ENCODE measurements at regions not wholly inside any gene's neighbourhood (a gene's known extent, or its start where the extent isn't known, plus 50 kb on each side); places are given as distances from the start of the nearest gene placed in this dataset.

- DNase-seq (ENCODE audit: insufficient read length, low spot score) (no peak), FAIRE-seq (no peak)
- TF ChIP-seq TAF1 (IDR thresholded peaks at IDR 0.05; ENCODE audit: low read depth, low read length) (no peak), SPI1 (IDR thresholded peaks at IDR 0.05; ENCODE audit: low read depth, low read length) (no peak), PAX5 (IDR thresholded peaks at IDR 0.05; ENCODE audit: insufficient read depth, low read length, severe bottlenecking) (no peak), POLR2A (IDR thresholded peaks at IDR 0.05; ENCODE audit: low read depth, low read length) (no peak), POU2F2 (IDR thresholded peaks at IDR 0.05; ENCODE audit: low read depth, low read length) (no peak), POLR2AphosphoS5 (IDR thresholded peaks at IDR 0.05; ENCODE audit: low read depth, low read length) (no peak)
Measured at GRCh38 chr2:21650569-21650968, 526.8 kb downstream of the TDRD15 start.

GRCh38 chr2:21655136-21655535, 531.4 kb downstream of the TDRD15 start:
- no peak for TF ChIP-seq TAF1 (IDR thresholded peaks at IDR 0.05; ENCODE audit: low read depth, low read length)
- no peak for TF ChIP-seq POU2F2 (IDR thresholded peaks at IDR 0.05; ENCODE audit: low read depth, low read length)
- no peak for TF ChIP-seq POLR2AphosphoS5 (IDR thresholded peaks at IDR 0.05; ENCODE audit: low read depth, low read length)
- TF ChIP-seq POLR2A (IDR thresholded peaks at IDR 0.05; ENCODE audit: low read depth, low read length): no peak
- no peak for TF ChIP-seq PAX5 (IDR thresholded peaks at IDR 0.05; ENCODE audit: insufficient read depth, low read length, severe bottlenecking)
- TF ChIP-seq SPI1 (IDR thresholded peaks at IDR 0.05; ENCODE audit: low read depth, low read length): no peak
- DNase-seq (ENCODE audit: insufficient read length, low spot score) (no peak), FAIRE-seq (no peak)

GRCh38 chr2:21656330-21657075, 532.7 kb downstream of the TDRD15 start:
- TF ChIP-seq POLR2A (IDR thresholded peaks at IDR 0.05; ENCODE audit: low read depth, low read length) (no peak), POU2F2 (IDR thresholded peaks at IDR 0.05; ENCODE audit: low read depth, low read length) (no peak), PAX5 (IDR thresholded peaks at IDR 0.05; ENCODE audit: insufficient read depth, low read length, severe bottlenecking) (no peak), SPI1 (IDR thresholded peaks at IDR 0.05; ENCODE audit: low read depth, low read length) (no peak)
- no peak for DNase-seq (ENCODE audit: insufficient read length, low spot score)
- FAIRE-seq: no peak

GRCh38 chr2:21657445-21657844, 533.7 kb downstream of the TDRD15 start:
- no peak for TF ChIP-seq POLR2A (IDR thresholded peaks at IDR 0.05; ENCODE audit: low read depth, low read length)
- TF ChIP-seq SPI1 (IDR thresholded peaks at IDR 0.05; ENCODE audit: low read depth, low read length): no peak
- TF ChIP-seq PAX5 (IDR thresholded peaks at IDR 0.05; ENCODE audit: insufficient read depth, low read length, severe bottlenecking): no peak
- TF ChIP-seq POU2F2 (IDR thresholded peaks at IDR 0.05; ENCODE audit: low read depth, low read length): no peak
- TF ChIP-seq TAF1 (IDR thresholded peaks at IDR 0.05; ENCODE audit: low read depth, low read length): no peak
- no peak for TF ChIP-seq POLR2AphosphoS5 (IDR thresholded peaks at IDR 0.05; ENCODE audit: low read depth, low read length)
- FAIRE-seq (no peak), DNase-seq (ENCODE audit: insufficient read length, low spot score) (no peak)

GRCh38 chr2:21658269-21658668, 534.5 kb downstream of the TDRD15 start:
- no peak for TF ChIP-seq PAX5 (IDR thresholded peaks at IDR 0.05; ENCODE audit: insufficient read depth, low read length, severe bottlenecking)
- no peak for TF ChIP-seq SPI1 (IDR thresholded peaks at IDR 0.05; ENCODE audit: low read depth, low read length)
- no peak for TF ChIP-seq TAF1 (IDR thresholded peaks at IDR 0.05; ENCODE audit: low read depth, low read length)
- no peak for TF ChIP-seq POLR2AphosphoS5 (IDR thresholded peaks at IDR 0.05; ENCODE audit: low read depth, low read length)
- no peak for TF ChIP-seq POLR2A (IDR thresholded peaks at IDR 0.05; ENCODE audit: low read depth, low read length)
- TF ChIP-seq POU2F2 (IDR thresholded peaks at IDR 0.05; ENCODE audit: low read depth, low read length): no peak
- DNase-seq (ENCODE audit: insufficient read length, low spot score) (no peak), FAIRE-seq (no peak)

GRCh38 chr2:21658907-21659477, 535.2 kb downstream of the TDRD15 start:
- no peak for FAIRE-seq
- TF ChIP-seq POLR2AphosphoS5 (IDR thresholded peaks at IDR 0.05; ENCODE audit: low read depth, low read length): no peak
- no peak for TF ChIP-seq SPI1 (IDR thresholded peaks at IDR 0.05; ENCODE audit: low read depth, low read length)
- no peak for TF ChIP-seq POU2F2 (IDR thresholded peaks at IDR 0.05; ENCODE audit: low read depth, low read length)
- TF ChIP-seq PAX5 (IDR thresholded peaks at IDR 0.05; ENCODE audit: insufficient read depth, low read length, severe bottlenecking): no peak
- TF ChIP-seq POLR2A (IDR thresholded peaks at IDR 0.05; ENCODE audit: low read depth, low read length): no peak
- no peak for TF ChIP-seq TAF1 (IDR thresholded peaks at IDR 0.05; ENCODE audit: low read depth, low read length)
- no peak for DNase-seq (ENCODE audit: insufficient read length, low spot score)

- FAIRE-seq (no peak), DNase-seq (ENCODE audit: insufficient read length, low spot score) (no peak)
- TF ChIP-seq POLR2A (IDR thresholded peaks at IDR 0.05; ENCODE audit: low read depth, low read length): no peak
- TF ChIP-seq POLR2AphosphoS5 (IDR thresholded peaks at IDR 0.05; ENCODE audit: low read depth, low read length): no peak
- no peak for TF ChIP-seq TAF1 (IDR thresholded peaks at IDR 0.05; ENCODE audit: low read depth, low read length)
- no peak for TF ChIP-seq PAX5 (IDR thresholded peaks at IDR 0.05; ENCODE audit: insufficient read depth, low read length, severe bottlenecking)
- TF ChIP-seq SPI1 (IDR thresholded peaks at IDR 0.05; ENCODE audit: low read depth, low read length): no peak
- no peak for TF ChIP-seq POU2F2 (IDR thresholded peaks at IDR 0.05; ENCODE audit: low read depth, low read length)
Measured at GRCh38 chr2:21664083-21664482, 540.3 kb downstream of the TDRD15 start.

- TF ChIP-seq POLR2A (IDR thresholded peaks at IDR 0.05; ENCODE audit: low read depth, low read length): no peak
- no peak for TF ChIP-seq TAF1 (IDR thresholded peaks at IDR 0.05; ENCODE audit: low read depth, low read length)
- no peak for TF ChIP-seq PAX5 (IDR thresholded peaks at IDR 0.05; ENCODE audit: insufficient read depth, low read length, severe bottlenecking)
- no peak for TF ChIP-seq POLR2AphosphoS5 (IDR thresholded peaks at IDR 0.05; ENCODE audit: low read depth, low read length)
- TF ChIP-seq SPI1 (IDR thresholded peaks at IDR 0.05; ENCODE audit: low read depth, low read length): no peak
- TF ChIP-seq POU2F2 (IDR thresholded peaks at IDR 0.05; ENCODE audit: low read depth, low read length): no peak
- FAIRE-seq: no peak
- no peak for DNase-seq (ENCODE audit: insufficient read length, low spot score)
Measured at GRCh38 chr2:21667638-21668037, 543.9 kb downstream of the TDRD15 start.

- TF ChIP-seq PAX5 (IDR thresholded peaks at IDR 0.05; ENCODE audit: insufficient read depth, low read length, severe bottlenecking): no peak
- no peak for TF ChIP-seq POU2F2 (IDR thresholded peaks at IDR 0.05; ENCODE audit: low read depth, low read length)
- TF ChIP-seq SPI1 (IDR thresholded peaks at IDR 0.05; ENCODE audit: low read depth, low read length): no peak
- TF ChIP-seq POLR2AphosphoS5 (IDR thresholded peaks at IDR 0.05; ENCODE audit: low read depth, low read length): no peak
- TF ChIP-seq TAF1 (IDR thresholded peaks at IDR 0.05; ENCODE audit: low read depth, low read length): no peak
- TF ChIP-seq POLR2A (IDR thresholded peaks at IDR 0.05; ENCODE audit: low read depth, low read length): no peak
- DNase-seq (ENCODE audit: insufficient read length, low spot score): no peak
- no peak for FAIRE-seq
Measured at GRCh38 chr2:21668078-21668710, 544.4 kb downstream of the TDRD15 start.
